ENCODE measurements at regions not wholly inside any gene's neighbourhood (a gene's known extent, or its start where the extent isn't known, plus 50 kb on each side); places are given as distances from the start of the nearest gene placed in this dataset.

DNA sequence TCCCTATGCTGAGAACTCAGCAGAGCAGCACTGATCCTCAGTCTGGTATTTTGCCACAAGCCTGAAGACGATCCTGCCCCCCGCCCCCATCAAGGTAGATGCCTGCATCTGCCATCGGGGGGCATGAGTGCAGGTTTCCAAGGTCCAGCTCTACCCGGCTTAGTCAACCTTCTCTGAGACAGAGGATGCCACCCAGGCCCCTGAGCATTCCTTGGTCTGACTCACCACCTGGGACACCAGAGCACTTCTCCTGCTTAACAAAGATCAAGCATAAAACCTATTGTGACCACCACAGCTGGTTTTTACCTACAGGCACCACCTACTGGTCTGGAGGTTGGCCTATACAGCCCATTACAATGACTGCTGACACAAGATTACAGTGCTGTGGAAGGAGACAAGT is 1168.1 kb downstream of the PCDH19 start (continued):
- TF ChIP-seq CHD7 (IDR thresholded peaks at IDR 0.05; ENCODE audit: insufficient replicate concordance, low read length): no peak
- TF ChIP-seq EGR1 (IDR thresholded peaks at IDR 0.05; ENCODE audit: borderline replicate concordance, low read depth, low read length): no peak
- TF ChIP-seq CTCF (IDR thresholded peaks at IDR 0.05; ENCODE audit: control extremely low read depth in 1 of 3, insufficient read depth in 1 of 3, low read depth in 1 of 3, low read length in 3 of 3): peak in 2 of 3 experiments; percentile 36 to 37; a peak in 3 of 4 replicates
- TF ChIP-seq JUND (IDR thresholded peaks at IDR 0.05; ENCODE audit: low read length): peak; percentile 78

All from H1 (cell line).